ENCODE measurements at regions not wholly inside any gene's neighbourhood (a gene's known extent, or its start where the extent isn't known, plus 50 kb on each side); places are given as distances from the start of the nearest gene placed in this dataset.
A peak's percentile ranks its signal among the peaks of the same experiment; 100 is the strongest.

GRCh38 chr1:109824349-109825115 lies 60.8 kb upstream of the EPS8L3 start:
- peak overlapping the region; percentile 85 for H3K27ac ChIP-seq
- intact Hi-C loops (cut with micrococcal nuclease; ENCODE audit: unreplicated experiment), result loop anchor here (1.0 kb wide), 1 partner anchor 53 kb away; no protein-coding TSS in a partner anchor
- H3K36me3 ChIP-seq (ENCODE audit: low read depth), result no peaks in the 10 kb centered on the region
- DNase-seq, result no peak
- ChIA-PET CTCF (no interaction called here), POLR2A (ENCODE audit: unreplicated experiment) (no interaction called here)
- H3K4me2 ChIP-seq, result peak overlapping the region; percentile 66
- no peaks in the 10 kb centered on the region for H4K20me1 ChIP-seq (ENCODE audit: insufficient read depth)
- peaks cover 94% of the 10 kb centered on the region for H3K4me1 ChIP-seq (replicated peaks; ENCODE audit: insufficient read depth)
- H3F3A ChIP-seq (ENCODE audit: insufficient read depth, low read depth), result peaks cover 71% of the 10 kb centered on the region
- BruUV-seq (replicated peaks), result no TSS peak
- no peak overlapping the region; the same call in 1 of the 2 replicates for H3K4me3 ChIP-seq
- no peaks in the 10 kb centered on the region for H3K27me3 ChIP-seq (ENCODE audit: insufficient read depth, low read depth)
- no peaks in the 10 kb centered on the region for H3K9me2 ChIP-seq (ENCODE audit: insufficient read depth)
- H2AFZ ChIP-seq, result no peak overlapping the region
- no peaks in the 10 kb centered on the region for H3K79me2 ChIP-seq (ENCODE audit: low read depth)
- H3K9me3 ChIP-seq (ENCODE audit: insufficient read depth, low read depth), result no peaks in the 10 kb centered on the region
- TF ChIP-seq EZH2 (IDR thresholded peaks at IDR 0.05; ENCODE audit: low read depth), result no peak
- TF ChIP-seq CTCF (conservative IDR thresholded peaks at IDR 0.05), result no peak

GRCh38 chr1:109823543-109824348 lies 60.0 kb upstream of the EPS8L3 start:
- DNase-seq, result peak; percentile 69 to 89
- H3K27me3 ChIP-seq (ENCODE audit: insufficient read depth, low read depth), result no peaks in the 10 kb centered on the region
- POLR2A ChIA-PET (ENCODE audit: unreplicated experiment), result interaction anchor here (0.5 to 0.6 kb wide), 2 partner anchors 37 to 107 kb away, joined by 3 to 4 read pairs; no protein-coding TSS in a partner anchor
- H3K27ac ChIP-seq, result peak overlapping the region; percentile 85
- H3K4me2 ChIP-seq, result peak overlapping the region; percentile 66
- peaks cover 63% of the 10 kb centered on the region for H3F3A ChIP-seq (ENCODE audit: insufficient read depth, low read depth)
- TF ChIP-seq EZH2 (IDR thresholded peaks at IDR 0.05; ENCODE audit: low read depth), result no peak
- TF ChIP-seq CTCF (conservative IDR thresholded peaks at IDR 0.05), result no peak
- intact Hi-C loops (cut with micrococcal nuclease; ENCODE audit: unreplicated experiment), result loop anchor here (1.0 to 2.0 kb wide), 3 partner anchors 41 to 87 kb away; partner anchors contain the start of gene CSF1
- H3K36me3 ChIP-seq (ENCODE audit: low read depth), result no peaks in the 10 kb centered on the region
- H3K4me1 ChIP-seq (replicated peaks; ENCODE audit: insufficient read depth), result peaks cover 86% of the 10 kb centered on the region
- H3K4me3 ChIP-seq, result no peak overlapping the region
- no peak overlapping the region for H2AFZ ChIP-seq
- no peaks in the 10 kb centered on the region for H4K20me1 ChIP-seq (ENCODE audit: insufficient read depth)
- no TSS peak for BruUV-seq (replicated peaks)
- no peaks in the 10 kb centered on the region for H3K9me2 ChIP-seq (ENCODE audit: insufficient read depth)
- H3K9me3 ChIP-seq (ENCODE audit: insufficient read depth, low read depth), result no peaks in the 10 kb centered on the region
- CTCF ChIA-PET, result interaction anchor here (0.7 kb wide), 1 partner anchor 160 kb away, joined by 3 read pairs; no protein-coding TSS in a partner anchor
- no peaks in the 10 kb centered on the region for H3K79me2 ChIP-seq (ENCODE audit: low read depth)

- POLR2A ChIA-PET (ENCODE audit: unreplicated experiment), result interaction anchor here (0.5 to 1.3 kb wide), 7 partner anchors 8 to 164 kb away, joined by 3 to 13 read pairs (median 5); no protein-coding TSS in a partner anchor
- no peak overlapping the region for H2AFZ ChIP-seq
- no TSS peak for BruUV-seq (replicated peaks)
Observed at GRCh38 chr1:109822749-109823542, 59.2 kb upstream of the EPS8L3 start.

More at GRCh38 chr1:109822749-109823542, 59.2 kb upstream of the EPS8L3 start:
- Histone ChIP-seq H3K9me2 (ENCODE audit: insufficient read depth) (no peaks in the 10 kb centered on the region), H4K20me1 (ENCODE audit: insufficient read depth) (no peaks in the 10 kb centered on the region), H3K27ac (peak overlapping the region; percentile 85), H3K27me3 (ENCODE audit: insufficient read depth, low read depth) (no peaks in the 10 kb centered on the region), H3K36me3 (ENCODE audit: low read depth) (no peaks in the 10 kb centered on the region), H3K4me2 (peak overlapping the region; percentile 66), H3K9me3 (ENCODE audit: insufficient read depth, low read depth) (no peaks in the 10 kb centered on the region), H3F3A (ENCODE audit: insufficient read depth, low read depth) (peaks cover 60% of the 10 kb centered on the region), H3K4me3 (peak overlapping the region; percentile 1; the same call in 1 of the 2 replicates), H3K79me2 (ENCODE audit: low read depth) (no peaks in the 10 kb centered on the region), H3K4me1 (replicated peaks; ENCODE audit: insufficient read depth) (peaks cover 78% of the 10 kb centered on the region)
- TF ChIP-seq EZH2 (IDR thresholded peaks at IDR 0.05; ENCODE audit: low read depth) (no peak), CTCF (conservative IDR thresholded peaks at IDR 0.05) (no peak)
- no peak for DNase-seq
- intact Hi-C loops (cut with micrococcal nuclease; ENCODE audit: unreplicated experiment), result loop anchor here (1.0 to 2.0 kb wide), 3 partner anchors 31 to 88 kb away; partner anchors contain the start of gene CSF1
- CTCF ChIA-PET, result interaction anchor here (0.7 to 1.1 kb wide), 2 partner anchors 31 to 161 kb away, joined by 3 to 5 read pairs; no protein-coding TSS in a partner anchor

Measured in PC-9 (cell line).